RWPE1 (cell line): ENCODE measurements at regions not wholly inside any gene's neighbourhood (a gene's known extent, or its start where the extent isn't known, plus 50 kb on each side); places are given as distances from the start of the nearest gene placed in this dataset.
"Not testable (repeated sequence)": the region's sequence is repeated elsewhere in the genome, so short reads cannot be mapped to it uniquely, and the experiment has no call there.

Experiments
- CTCF ChIA-PET: fragments of 350-600 bp; sonication (Branson Sonifier 250); formaldehyde crosslinking; extraction: SDS; loops from one replicate; lab custom pipeline; 2021; lab: Yijun Ruan, JAX
- POLR2A ChIA-PET: fragments of 400-600 bp; formaldehyde crosslinking; extraction: SDS; loops from one replicate; lab custom pipeline; 2020; ENCODE audit warnings: antibody characterized with exemption; ENCODE audit not compliant: low non-redundant PET; lab: Yijun Ruan, JAX
- DNase-seq: peaks from one replicate; pipeline ENCODE4 v3.0.0; 2012; ENCODE audit warnings: low spot score
- H3K27ac ChIP-seq: fragments of 450-650 bp; 2 replicates; pipeline ENCODE4 v1.5.1; 2017
- TF ChIP-seq, protein P1 (sequence below): fragments of 450-650 bp; conservative IDR thresholded peaks from 2 replicates; pipeline ENCODE4 v1.5.1; 2017; ENCODE audit warnings: low read depth, mild to moderate bottlenecking

GRCh38 chr2:65751408-65751807 lies 319.0 kb upstream of the SPRED2 start:
- ChIA-PET POLR2A (no interaction called here), CTCF (no interaction called here)
- TF ChIP-seq, protein P1, sequence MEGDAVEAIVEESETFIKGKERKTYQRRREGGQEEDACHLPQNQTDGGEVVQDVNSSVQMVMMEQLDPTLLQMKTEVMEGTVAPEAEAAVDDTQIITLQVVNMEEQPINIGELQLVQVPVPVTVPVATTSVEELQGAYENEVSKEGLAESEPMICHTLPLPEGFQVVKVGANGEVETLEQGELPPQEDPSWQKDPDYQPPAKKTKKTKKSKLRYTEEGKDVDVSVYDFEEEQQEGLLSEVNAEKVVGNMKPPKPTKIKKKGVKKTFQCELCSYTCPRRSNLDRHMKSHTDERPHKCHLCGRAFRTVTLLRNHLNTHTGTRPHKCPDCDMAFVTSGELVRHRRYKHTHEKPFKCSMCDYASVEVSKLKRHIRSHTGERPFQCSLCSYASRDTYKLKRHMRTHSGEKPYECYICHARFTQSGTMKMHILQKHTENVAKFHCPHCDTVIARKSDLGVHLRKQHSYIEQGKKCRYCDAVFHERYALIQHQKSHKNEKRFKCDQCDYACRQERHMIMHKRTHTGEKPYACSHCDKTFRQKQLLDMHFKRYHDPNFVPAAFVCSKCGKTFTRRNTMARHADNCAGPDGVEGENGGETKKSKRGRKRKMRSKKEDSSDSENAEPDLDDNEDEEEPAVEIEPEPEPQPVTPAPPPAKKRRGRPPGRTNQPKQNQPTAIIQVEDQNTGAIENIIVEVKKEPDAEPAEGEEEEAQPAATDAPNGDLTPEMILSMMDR: no peak
- no peak for DNase-seq
- no peak overlapping the region for H3K27ac ChIP-seq

DNA sequence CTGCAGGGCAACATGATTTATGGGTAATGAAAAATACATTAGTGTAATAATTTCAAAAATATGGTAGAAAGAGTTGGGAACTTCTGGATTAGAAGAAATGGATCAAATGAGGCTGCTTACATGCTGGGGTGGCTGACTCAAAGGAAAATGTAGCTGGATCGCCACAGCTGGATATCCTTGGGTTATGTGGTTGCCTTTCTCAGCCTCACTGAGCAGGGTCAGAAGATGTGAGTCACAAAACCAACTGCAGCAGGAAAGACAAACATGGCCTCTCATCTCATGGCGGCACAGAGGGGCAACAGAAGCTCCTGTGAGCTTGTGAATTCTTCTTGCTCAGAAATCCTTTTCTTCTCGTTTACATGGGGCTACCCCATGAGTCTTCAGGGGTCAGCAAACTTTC lies 317.1 kb upstream of the SPRED2 start:
- TF ChIP-seq, protein P1: no peak
- no peak for DNase-seq
- no peak overlapping the region for H3K27ac ChIP-seq
- POLR2A ChIA-PET: no interaction called here
- CTCF ChIA-PET: interaction anchor here (0.6 kb wide), 1 partner anchor 15 kb away, joined by 3 read pairs; no protein-coding TSS in a partner anchor

DNA sequence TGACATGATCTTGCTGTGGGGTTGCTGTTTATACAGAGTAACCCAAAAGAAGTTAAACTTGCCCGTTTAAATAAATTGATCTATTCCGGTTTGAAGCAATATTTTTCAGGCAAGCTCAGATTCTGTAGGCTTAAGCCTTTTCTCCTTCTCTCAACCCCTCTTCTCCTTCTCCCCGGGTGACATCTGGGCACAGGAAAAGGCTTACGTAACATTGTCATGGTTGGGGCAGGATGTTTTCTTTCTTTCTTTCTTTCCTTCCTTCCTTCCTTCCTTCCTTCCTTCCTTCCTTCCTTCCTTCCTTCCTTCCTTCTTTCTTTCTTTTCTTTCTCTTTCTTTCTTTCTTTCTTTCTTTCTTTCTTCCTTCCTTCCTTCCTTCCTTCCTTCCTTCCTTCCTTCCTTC lies 315.5 kb upstream of the SPRED2 start:
- POLR2A ChIA-PET, H3K27ac ChIP-seq, CTCF ChIA-PET, DNase-seq: not testable (repeated sequence)

DNA sequence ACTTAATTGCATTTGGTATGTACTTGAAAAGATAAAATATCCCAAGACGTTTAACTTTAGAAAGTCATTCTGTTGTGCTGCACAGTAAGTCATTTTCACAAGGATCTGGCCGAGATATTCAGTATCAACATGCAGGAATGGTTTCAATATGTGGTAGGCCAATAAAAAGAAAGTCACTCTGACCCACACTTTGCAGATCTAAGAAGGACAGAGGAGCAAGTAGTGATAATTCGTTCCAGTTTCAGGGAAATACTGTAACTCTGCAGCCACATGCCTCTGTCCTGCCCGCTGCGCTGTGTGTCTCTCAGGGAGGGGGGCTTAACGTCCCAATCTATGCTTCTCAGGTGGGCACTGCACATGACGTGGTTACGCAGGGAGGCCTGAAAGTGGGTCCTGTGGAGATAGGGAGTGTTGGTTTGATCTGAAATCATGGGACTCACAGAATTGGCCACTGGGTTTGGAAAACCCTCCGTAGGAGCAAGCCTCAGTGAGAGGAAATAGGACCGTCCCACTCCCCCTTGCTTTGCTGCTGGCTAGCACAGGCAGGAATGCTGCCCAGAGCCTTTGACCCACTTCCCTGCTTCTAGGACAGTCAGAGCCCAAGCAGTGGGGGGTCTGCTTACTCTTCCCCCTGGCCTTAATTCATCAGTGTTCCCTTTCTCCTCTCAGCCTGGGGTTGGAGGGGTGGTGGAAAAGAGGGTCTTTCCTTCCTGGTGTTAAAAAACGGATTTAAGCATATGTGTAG lies 314.7 kb upstream of the SPRED2 start:
- H3K27ac ChIP-seq: no peak overlapping the region
- ChIA-PET POLR2A (no interaction called here), CTCF (no interaction called here)
- TF ChIP-seq, protein P1: no peak
- DNase-seq: no peak

DNA sequence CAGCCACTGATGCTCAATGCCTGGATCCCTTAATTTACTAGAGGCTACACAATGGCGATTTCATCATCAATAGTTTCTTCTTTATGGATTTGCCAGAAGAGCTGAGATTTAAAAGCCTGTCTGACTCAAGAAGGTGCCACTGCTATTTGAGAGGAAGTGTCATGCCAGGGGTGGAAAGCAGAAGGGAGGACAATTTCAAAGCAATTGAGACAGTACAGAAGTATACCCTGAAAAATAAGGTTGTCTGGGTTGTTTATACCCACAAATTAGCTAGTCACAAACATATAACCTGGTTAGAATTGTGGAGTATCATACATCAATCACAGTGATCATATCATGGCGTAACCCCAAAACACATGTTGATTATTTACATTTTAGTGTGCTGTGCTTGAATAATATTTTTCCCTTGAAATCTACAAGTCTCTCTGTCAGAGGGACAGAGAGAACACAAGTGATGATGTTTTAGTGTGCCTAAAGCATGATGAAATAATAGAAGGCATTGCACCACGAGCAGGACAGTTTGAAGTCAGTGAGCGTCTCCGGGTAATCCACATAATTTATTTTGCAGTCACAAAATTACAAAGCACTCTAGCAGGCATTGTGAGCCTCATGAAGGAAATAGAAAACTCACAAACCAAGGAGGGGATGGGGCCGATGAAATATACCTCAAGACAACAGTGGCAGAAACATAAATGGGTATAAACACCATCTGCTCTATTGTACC lies 312.2 kb upstream of the SPRED2 start:
- DNase-seq: no peak
- TF ChIP-seq, protein P1: no peak
- ChIA-PET POLR2A (no interaction called here), CTCF (interaction anchor here (0.6 kb wide), 1 partner anchor 171 kb away, joined by 3 read pairs; no protein-coding TSS in a partner anchor)
- H3K27ac ChIP-seq: no peak overlapping the region

DNA sequence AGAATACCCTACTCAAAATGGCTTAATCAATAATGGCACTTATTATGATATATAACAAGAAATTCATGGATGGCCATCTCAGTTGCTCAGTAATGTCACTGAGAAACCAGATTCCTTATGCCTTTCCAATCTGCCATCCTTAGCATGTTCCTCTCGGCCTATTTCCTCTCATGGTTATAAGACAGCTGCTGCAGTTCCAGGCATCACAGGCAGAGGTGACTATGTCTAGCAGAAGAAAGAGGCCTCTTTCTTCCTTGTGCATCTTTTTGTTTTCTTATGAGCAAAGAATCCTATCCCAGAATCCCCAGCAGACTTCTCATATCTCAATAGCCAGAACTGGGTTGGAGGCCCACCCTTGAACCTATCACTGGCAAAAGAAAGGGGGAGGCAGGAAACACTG lies 310.6 kb upstream of the SPRED2 start:
- ChIA-PET CTCF (no interaction called here), POLR2A (no interaction called here)
- no peak overlapping the region for H3K27ac ChIP-seq
- DNase-seq: no peak
- TF ChIP-seq, protein P1: no peak

GRCh38 chr2:65739927-65740326 lies 307.5 kb upstream of the SPRED2 start:
- DNase-seq: no peak
- H3K27ac ChIP-seq: no peak overlapping the region
- ChIA-PET POLR2A (no interaction called here), CTCF (no interaction called here)
- TF ChIP-seq, protein P1: no peak
